BJ (cell line): ENCODE measurements at regions not wholly inside any gene's neighbourhood (a gene's known extent, or its start where the extent isn't known, plus 50 kb on each side); places are given as distances from the start of the nearest gene placed in this dataset.
A peak's percentile ranks its signal among the peaks of the same experiment; 100 is the strongest.
"Not testable (repeated sequence)": the region's sequence is repeated elsewhere in the genome, so short reads cannot be mapped to it uniquely, and the experiment has no call there.

Source experiments
- CTCF ChIA-PET: fragments of 350-600 bp; formaldehyde crosslinking; extraction: SDS; loops from one replicate; lab custom pipeline; 2021; ENCODE audit warnings: antibody characterized with exemption, inconsistent platforms; lab: Yijun Ruan, JAX
- POLR2A ChIA-PET: fragments of 300-600 bp; sonication (Branson Sonifier 250); formaldehyde crosslinking; extraction: SDS; loops from one replicate; lab custom pipeline; 2021; ENCODE audit warnings: antibody characterized with exemption; lab: Charles Lee
- DNase-seq: peaks from one replicate; pipeline ENCODE4 v3.0.0-alpha.2; 2011; ENCODE audit warnings: low read depth
- H3K27me3 ChIP-seq: 2 replicates; pipeline ENCODE4 v1.6.0; 2011; ENCODE audit warnings: low read length; ENCODE audit not compliant: control insufficient read depth, insufficient read depth
- H3K36me3 ChIP-seq: 2 replicates; pipeline ENCODE4 v1.5.1; 2011; ENCODE audit warnings: low read length; ENCODE audit not compliant: control insufficient read depth, insufficient read depth
- H3K4me3 ChIP-seq: 2 replicates; pipeline ENCODE4 v1.5.1; 2011; ENCODE audit warnings: low read depth, mild to moderate bottlenecking, control low read depth, low read length
- CTCF ChIP-seq: IDR thresholded peaks from 2 replicates; pipeline ENCODE4 v1.5.1; 2011; ENCODE audit warnings: low read depth, mild to moderate bottlenecking, control low read depth, inconsistent platforms, low read length, moderate library complexity; ENCODE audit not compliant: insufficient read depth

GRCh38 chr9:34760196-34761040, 50.5 kb upstream of the CCL21 start:
- CTCF ChIA-PET = interaction anchor here (0.6 to 1.6 kb wide), 7 partner anchors 9 to 718 kb away, joined by 3 to 8 read pairs (median 3); no protein-coding TSS in a partner anchor
- POLR2A ChIA-PET, DNase-seq, H3K27me3 ChIP-seq, H3K4me3 ChIP-seq, H3K36me3 ChIP-seq: not testable (repeated sequence)
- peak; percentile 59 for TF ChIP-seq CTCF
